ENCODE measurements at regions not wholly inside any gene's neighbourhood (a gene's known extent, or its start where the extent isn't known, plus 50 kb on each side); places are given as distances from the start of the nearest gene placed in this dataset.

DNA sequence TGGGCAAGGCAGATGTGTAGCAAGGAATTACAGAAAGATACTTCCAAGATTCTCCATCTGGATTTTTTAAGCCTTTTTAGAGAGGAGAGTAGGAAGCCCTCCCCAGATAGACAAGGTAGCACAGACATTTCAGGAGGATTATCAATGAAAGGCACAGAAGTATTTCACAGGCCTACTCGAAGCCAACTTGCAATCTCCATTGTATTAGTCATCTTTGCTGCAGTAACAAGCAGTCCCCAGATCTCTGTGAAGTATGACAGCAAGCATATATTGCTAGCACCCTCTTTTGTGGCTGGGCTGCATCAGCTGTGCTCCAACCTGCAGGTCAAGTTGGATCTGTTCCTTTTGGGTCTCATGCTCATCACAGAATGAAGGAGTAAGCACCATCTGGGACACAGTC lies 101.6 kb downstream of the MAF start:
- DNase-seq (ENCODE audit: low read depth in 4 of 4, low spot score in 3 of 4), result no peak

DNA sequence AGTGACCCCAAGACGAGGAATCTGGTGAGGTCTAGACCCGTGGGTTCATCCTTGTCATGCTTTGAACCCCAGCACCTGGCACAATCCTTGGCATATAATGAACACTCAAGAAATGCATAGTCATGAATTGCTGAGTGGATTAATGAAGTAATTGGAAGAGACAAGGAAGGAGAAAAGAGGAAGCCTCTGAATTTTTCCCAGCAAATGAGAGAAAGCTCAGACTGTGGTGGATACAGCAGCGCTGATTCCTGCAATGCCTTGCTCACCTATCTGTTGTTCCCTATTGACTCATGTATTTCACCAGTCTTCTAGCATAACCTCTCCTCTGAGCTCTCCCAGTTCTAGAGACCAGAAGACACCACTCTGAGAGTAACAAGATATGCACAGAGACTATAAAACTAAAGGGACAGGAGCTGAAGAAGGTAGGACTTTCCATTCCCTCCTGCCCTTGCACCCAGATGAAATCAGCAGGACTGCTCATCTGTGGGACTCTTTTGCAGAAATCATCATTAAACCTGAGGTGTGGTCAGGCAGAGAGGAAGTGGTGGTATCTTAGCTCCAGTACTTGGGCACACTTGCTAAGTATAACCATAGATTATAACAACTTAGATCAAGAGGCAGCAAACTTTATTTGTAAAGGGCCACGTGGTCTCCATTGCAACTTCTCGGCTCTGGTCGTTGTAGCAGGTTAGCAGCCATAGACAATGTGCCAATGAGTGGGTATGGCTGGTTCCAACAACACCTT lies 102.8 kb downstream of the MAF start:
- DNase-seq (ENCODE audit: low read depth in 4 of 4, low spot score in 3 of 4), result no peak

GRCh38 chr16:79493911-79494310 lies 106.6 kb downstream of the MAF start:
- no peak for DNase-seq (ENCODE audit: low read depth in 4 of 4, low spot score in 3 of 4)

GRCh38 chr16:79492036-79492435 lies 108.5 kb downstream of the MAF start:
- no peak for DNase-seq (ENCODE audit: low read depth in 4 of 4, low spot score in 3 of 4)

- no peak for DNase-seq (ENCODE audit: low read depth in 4 of 4, low spot score in 3 of 4)
Measured at GRCh38 chr16:79485020-79485419, 115.5 kb downstream of the MAF start.

DNA sequence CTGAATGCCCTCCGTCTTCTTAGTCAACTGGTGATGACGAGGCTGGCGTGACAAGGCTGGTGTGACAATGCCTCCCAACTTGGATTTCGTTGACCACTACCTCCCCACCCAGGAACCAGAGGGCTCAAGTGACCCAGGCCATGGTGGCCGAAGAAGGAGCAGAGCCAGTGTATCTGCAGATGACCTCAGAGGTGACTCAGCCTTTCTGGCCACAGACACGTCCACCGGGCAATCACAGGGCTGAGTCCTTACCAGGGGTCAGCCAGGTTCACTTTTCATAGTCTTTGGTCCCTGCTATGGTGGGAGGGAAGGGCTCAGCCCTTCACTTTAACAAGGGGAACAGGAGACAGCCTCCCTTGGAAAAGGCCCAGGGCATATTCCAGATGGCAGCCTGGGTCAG lies 116.3 kb downstream of the MAF start:
- no peak for DNase-seq (ENCODE audit: low read depth in 4 of 4, low spot score in 3 of 4)

DNA sequence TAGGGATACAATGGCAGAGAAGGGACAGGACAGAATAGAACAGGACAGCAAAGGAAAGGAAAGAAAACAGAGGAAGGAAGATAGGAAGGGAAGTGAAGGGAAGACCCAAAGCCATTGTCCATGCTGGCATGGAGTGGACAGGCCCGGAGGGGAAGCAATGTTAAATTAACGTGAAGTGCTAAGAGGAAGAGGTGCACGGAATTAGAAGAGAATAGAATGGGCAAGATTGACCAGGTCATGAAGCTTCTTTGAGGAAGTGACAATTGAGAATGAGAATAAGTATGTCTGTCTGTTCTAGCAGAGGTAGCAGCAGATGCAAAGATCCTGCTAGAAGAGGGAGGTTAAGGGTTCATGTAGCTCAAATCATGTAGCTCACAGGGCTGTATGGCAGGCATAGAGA lies 117.2 kb downstream of the MAF start:
- DNase-seq (ENCODE audit: low read depth in 4 of 4, low spot score in 3 of 4), result no peak

DNA sequence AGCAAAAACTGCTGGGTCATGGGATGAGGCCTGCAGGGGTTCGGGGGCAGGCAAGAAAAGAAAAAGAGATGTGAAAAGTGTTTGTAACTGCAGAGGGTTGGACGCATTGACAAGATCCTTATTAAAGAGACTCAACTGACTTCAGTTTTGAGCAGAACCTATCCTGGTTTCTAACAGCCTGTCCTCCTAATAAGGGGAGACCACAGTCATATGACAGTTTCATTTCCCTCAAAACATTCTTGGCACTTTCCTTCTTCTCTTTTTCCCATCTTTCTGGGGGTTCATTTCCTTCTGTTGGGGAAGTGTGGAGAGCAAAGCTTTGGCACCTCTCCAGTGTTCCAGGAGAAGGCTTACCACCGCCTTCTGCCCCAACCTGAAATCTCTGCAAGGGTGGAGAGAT lies 118.5 kb downstream of the MAF start:
- no peak for DNase-seq (ENCODE audit: low read depth in 4 of 4, low spot score in 3 of 4)

DNA sequence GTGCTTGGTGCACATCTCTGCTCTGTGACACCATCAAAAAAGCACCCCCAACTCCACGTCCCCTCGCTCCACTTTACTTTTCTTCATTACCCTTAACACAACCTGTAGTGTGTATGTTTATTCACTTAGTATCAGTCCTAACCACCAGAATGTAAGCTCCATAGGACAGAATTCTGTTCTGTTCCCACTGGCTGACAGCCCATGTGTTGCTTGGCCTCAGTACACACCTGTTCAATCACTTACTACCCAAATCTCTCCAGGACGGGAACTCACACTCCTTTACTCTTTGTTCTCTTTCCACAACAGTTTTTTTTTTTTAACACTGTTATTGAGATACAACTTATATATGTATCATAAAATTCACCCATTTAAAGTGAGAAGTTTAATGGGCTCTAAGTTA lies 119.6 kb downstream of the MAF start:
- DNase-seq (ENCODE audit: low read depth in 4 of 4, low spot score in 3 of 4), result no peak

- DNase-seq (ENCODE audit: low read depth in 4 of 4, low spot score in 3 of 4), result no peak
Measured at GRCh38 chr16:79480056-79480455, 120.5 kb downstream of the MAF start.

- DNase-seq (ENCODE audit: low read depth in 4 of 4, low spot score in 3 of 4), result no peak
Measured at GRCh38 chr16:79476580-79476979, 124.0 kb downstream of the MAF start.

- no peak for DNase-seq (ENCODE audit: low read depth in 4 of 4, low spot score in 3 of 4)
Measured at GRCh38 chr16:79475841-79476240, 124.7 kb downstream of the MAF start.

- no peak for DNase-seq (ENCODE audit: low read depth in 4 of 4, low spot score in 3 of 4)
Measured at GRCh38 chr16:79473456-79473855, 127.1 kb downstream of the MAF start.

DNA sequence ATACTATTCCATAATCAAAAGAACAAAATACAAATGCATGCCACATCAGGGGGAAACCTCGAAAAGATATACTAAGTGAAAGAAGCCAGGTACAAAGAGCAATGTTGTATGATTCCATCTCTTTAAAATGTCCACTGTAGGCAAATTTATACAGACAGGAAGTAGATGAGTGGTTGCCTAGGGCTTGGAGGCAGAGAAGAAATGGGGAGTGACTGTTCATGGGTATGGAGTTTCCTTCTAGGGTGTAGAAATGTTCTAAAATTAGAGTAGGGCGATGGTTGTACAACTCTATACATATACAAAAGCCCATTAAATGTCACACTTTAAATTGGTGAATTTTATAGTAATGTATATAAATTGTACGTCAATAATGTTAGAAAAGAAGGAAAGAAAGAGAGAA lies 128.1 kb downstream of the MAF start:
- no peak for DNase-seq (ENCODE audit: low read depth in 4 of 4, low spot score in 3 of 4)

- no peak for DNase-seq (ENCODE audit: low read depth in 4 of 4, low spot score in 3 of 4)
Measured at GRCh38 chr16:79469999-79470398, 130.5 kb downstream of the MAF start.

GRCh38 chr16:79468631-79469030 lies 131.9 kb downstream of the MAF start:
- DNase-seq (ENCODE audit: low read depth in 4 of 4, low spot score in 3 of 4), result no peak

- no peak for DNase-seq (ENCODE audit: low read depth in 4 of 4, low spot score in 3 of 4)
Measured at GRCh38 chr16:79468121-79468552, 132.4 kb downstream of the MAF start.

DNA sequence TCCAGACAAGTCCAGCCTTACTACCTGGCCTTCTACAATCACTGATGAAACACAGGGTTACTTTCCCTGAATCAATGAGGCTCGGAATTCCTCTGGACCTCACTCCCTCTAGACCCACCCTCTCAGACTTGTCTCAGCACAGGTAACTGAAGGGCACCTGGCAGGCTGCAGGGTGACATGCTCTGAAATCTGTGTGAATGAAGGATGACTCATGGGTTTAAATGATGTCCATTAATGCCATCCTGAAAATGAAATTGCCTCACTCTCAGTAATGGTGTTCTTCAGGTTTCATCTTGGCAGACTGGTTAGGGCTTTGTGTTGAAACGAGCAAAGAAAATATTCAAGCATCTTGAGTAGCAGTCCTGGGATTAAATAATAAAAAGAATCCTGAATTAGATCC lies 134.4 kb downstream of the MAF start:
- no peak for DNase-seq (ENCODE audit: low read depth in 4 of 4, low spot score in 3 of 4)

DNA sequence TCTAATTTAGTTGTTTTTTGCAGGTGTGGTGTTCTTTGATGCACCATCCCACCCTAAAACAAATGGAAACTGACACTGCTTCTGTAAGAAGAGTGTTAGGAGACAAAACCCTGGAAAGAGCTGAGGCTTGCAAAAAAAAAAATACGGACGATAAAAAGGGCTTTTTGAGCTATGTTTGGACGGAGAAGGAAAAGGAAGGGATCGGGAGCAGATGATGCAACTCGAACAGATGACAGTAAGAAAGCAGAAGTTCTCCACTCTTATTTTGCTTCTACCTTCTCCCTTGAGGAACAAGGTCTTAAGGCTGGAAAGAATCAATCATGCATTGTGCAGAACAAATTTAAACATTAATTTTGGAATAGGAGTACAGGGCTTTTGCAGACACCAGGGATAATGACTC lies 136.7 kb downstream of the MAF start:
- DNase-seq (ENCODE audit: low read depth in 4 of 4, low spot score in 3 of 4), result no peak

DNA sequence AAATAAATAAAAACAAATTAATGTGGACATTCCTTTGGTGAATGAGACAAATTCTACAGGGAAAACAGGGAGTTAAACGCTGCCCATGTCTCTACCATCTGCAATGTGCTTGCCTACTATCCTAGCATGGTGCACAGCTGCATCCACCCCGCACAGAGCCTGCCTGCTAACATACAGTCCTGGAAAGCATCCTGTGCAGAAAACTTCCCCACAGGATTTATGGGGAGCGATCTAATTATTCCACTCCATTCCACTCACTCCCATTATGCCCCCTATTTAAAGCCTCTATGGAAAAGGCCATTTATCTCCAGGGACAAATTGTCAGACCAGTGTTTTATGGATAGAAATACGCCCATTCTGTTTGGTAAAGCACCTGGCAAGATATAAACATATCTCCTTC lies 144.5 kb downstream of the MAF start:
- DNase-seq (ENCODE audit: low read depth in 4 of 4, low spot score in 3 of 4), result no peak

GRCh38 chr16:79452671-79453070 lies 147.9 kb downstream of the MAF start:
- no peak for DNase-seq (ENCODE audit: low read depth in 4 of 4, low spot score in 3 of 4)

DNA sequence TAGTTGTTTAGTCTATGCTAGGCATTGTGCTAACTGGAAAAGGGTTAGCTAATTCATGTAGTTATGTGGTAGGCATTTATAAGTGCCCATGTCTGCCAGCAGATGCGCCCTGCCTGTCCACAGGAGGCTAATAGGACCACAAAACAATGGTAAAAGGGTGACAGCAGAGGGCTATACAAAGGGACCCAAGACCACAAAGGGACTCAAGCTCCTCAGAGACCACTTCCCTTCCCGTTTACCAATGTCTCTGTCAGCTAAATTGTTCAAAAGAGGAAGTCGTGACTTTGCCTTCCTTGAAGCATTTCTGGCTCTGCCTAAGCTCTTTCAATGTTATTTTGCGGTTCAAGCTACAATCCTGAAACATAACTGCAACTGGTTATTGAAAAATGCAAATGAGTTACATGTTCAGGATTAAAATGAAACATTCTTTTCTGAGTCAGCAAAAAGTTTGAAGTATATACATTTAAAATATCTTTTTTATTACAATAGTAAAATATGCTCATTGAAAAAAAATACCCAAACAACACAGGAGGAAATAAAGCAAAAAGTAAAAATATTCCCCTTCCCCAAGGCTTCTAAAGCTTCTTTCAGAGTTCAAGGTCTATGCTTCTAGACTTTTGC lies 149.2 kb downstream of the MAF start:
- DNase-seq (ENCODE audit: low read depth in 4 of 4, low spot score in 3 of 4), result no peak

DNA sequence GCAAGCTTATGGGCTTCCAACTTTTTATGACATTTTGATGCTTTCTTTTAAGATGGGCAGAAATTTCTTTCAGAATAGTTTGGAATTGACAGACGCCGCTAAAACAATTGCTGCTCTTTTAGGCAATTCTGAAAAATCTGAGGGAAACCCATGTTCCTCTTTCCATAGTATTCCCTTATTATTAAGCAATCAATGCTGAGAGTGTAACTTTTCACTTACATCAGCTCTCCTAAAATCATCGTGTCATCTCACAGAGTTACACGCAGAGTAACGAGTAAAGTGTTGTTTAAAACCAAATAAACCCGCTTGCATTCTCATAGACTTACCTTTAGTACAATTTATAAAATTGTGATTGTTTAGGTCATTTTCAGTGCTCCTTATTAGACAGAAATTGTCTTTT lies 150.6 kb downstream of the MAF start:
- DNase-seq (ENCODE audit: low read depth in 4 of 4, low spot score in 3 of 4), result no peak

Data from right renal pelvis (tissue), 4 donors.